ENCODE measurements at regions not wholly inside any gene's neighbourhood (a gene's known extent, or its start where the extent isn't known, plus 50 kb on each side); places are given as distances from the start of the nearest gene placed in this dataset.
"Not testable (repeated sequence)": the region's sequence is repeated elsewhere in the genome, so short reads cannot be mapped to it uniquely, and the experiment has no call there.

DNA sequence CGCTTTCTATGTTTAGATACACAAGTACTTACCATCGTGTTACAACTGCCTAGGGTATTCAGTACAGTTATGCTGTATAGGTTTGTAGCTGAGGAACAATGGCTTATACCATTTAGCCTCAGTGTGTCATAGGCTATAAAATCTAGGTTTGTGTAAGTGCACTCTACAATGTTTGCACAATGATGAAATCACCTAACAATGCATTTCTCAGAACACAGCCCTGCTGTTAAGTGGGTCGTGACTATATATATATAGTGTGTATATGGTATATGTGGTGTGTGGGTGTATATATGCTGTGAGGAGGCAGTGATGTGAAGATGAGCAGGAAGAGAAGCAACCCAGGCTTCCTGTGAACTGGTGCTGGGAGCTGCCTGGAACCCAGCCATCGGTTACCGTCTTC, 65.6 kb upstream of the MKI67 start:
- Histone ChIP-seq H3K9me3 (ENCODE audit: low read length) (no peaks in the 10 kb centered on the region), H3K27me3 (ENCODE audit: insufficient read depth, low read depth, low read length) (no peaks in the 10 kb centered on the region), H3F3A (ENCODE audit: insufficient read depth, low read length, poor library complexity, severe bottlenecking) (no peaks in the 10 kb centered on the region), H4K20me1 (ENCODE audit: insufficient read depth) (no peaks in the 10 kb centered on the region), H3K27ac (ENCODE audit: low read length) (no peak overlapping the region), H3K4me2 (ENCODE audit: low read length) (no peak overlapping the region), H3K4me3 (ENCODE audit: low read length) (no peak overlapping the region), H3K36me3 (ENCODE audit: insufficient read depth, low read length) (no peaks in the 10 kb centered on the region), H3K79me2 (replicated peaks; ENCODE audit: insufficient read depth, low read length) (no peaks in the 10 kb centered on the region), H2AFZ (ENCODE audit: low read depth, low read length) (no peak overlapping the region), H3K9me2 (ENCODE audit: insufficient read depth, low read length) (no peaks in the 10 kb centered on the region), H3K9ac (ENCODE audit: low read length) (no peak overlapping the region)
- TF ChIP-seq CTCF (IDR thresholded peaks at IDR 0.05; ENCODE audit: poor library complexity, severe bottlenecking) (no peak), MXI1 (conservative IDR thresholded peaks at IDR 0.05; ENCODE audit: poor library complexity, severe bottlenecking) (no peak), TAF1 (IDR thresholded peaks at IDR 0.05; ENCODE audit: low read depth) (no peak), RAD21 (conservative IDR thresholded peaks at IDR 0.05) (no peak), POLR2AphosphoS5 (IDR thresholded peaks at IDR 0.05) (no peak), SMC3 (conservative IDR thresholded peaks at IDR 0.05; ENCODE audit: poor library complexity) (no peak), EP300 (conservative IDR thresholded peaks at IDR 0.05; ENCODE audit: poor library complexity, severe bottlenecking) (no peak)
- TF ChIP-seq, protein P1, sequence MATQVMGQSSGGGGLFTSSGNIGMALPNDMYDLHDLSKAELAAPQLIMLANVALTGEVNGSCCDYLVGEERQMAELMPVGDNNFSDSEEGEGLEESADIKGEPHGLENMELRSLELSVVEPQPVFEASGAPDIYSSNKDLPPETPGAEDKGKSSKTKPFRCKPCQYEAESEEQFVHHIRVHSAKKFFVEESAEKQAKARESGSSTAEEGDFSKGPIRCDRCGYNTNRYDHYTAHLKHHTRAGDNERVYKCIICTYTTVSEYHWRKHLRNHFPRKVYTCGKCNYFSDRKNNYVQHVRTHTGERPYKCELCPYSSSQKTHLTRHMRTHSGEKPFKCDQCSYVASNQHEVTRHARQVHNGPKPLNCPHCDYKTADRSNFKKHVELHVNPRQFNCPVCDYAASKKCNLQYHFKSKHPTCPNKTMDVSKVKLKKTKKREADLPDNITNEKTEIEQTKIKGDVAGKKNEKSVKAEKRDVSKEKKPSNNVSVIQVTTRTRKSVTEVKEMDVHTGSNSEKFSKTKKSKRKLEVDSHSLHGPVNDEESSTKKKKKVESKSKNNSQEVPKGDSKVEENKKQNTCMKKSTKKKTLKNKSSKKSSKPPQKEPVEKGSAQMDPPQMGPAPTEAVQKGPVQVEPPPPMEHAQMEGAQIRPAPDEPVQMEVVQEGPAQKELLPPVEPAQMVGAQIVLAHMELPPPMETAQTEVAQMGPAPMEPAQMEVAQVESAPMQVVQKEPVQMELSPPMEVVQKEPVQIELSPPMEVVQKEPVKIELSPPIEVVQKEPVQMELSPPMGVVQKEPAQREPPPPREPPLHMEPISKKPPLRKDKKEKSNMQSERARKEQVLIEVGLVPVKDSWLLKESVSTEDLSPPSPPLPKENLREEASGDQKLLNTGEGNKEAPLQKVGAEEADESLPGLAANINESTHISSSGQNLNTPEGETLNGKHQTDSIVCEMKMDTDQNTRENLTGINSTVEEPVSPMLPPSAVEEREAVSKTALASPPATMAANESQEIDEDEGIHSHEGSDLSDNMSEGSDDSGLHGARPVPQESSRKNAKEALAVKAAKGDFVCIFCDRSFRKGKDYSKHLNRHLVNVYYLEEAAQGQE (IDR thresholded peaks at IDR 0.05; ENCODE audit: borderline replicate concordance) = no peak

- H3K9ac ChIP-seq (ENCODE audit: low read length); H3K9me2 ChIP-seq (ENCODE audit: insufficient read depth, low read length); H3K4me3 ChIP-seq (ENCODE audit: low read length); H3K79me2 ChIP-seq (replicated peaks; ENCODE audit: insufficient read depth, low read length); H4K20me1 ChIP-seq (ENCODE audit: insufficient read depth); H3F3A ChIP-seq (ENCODE audit: insufficient read depth, low read length, poor library complexity, severe bottlenecking); H3K4me2 ChIP-seq (ENCODE audit: low read length); H3K27me3 ChIP-seq (ENCODE audit: insufficient read depth, low read depth, low read length); H2AFZ ChIP-seq (ENCODE audit: low read depth, low read length); H3K36me3 ChIP-seq (ENCODE audit: insufficient read depth, low read length); H3K27ac ChIP-seq (ENCODE audit: low read length); H3K9me3 ChIP-seq (ENCODE audit: low read length): not testable (repeated sequence)
Measured at GRCh38 chr10:128201826-128202225, 75.6 kb upstream of the MKI67 start.

- Histone ChIP-seq H3K36me3 (ENCODE audit: insufficient read depth, low read length) (no peaks in the 10 kb centered on the region), H3K4me3 (ENCODE audit: low read length) (no peak overlapping the region), H2AFZ (ENCODE audit: low read depth, low read length) (no peak overlapping the region), H3K27me3 (ENCODE audit: insufficient read depth, low read depth, low read length) (no peaks in the 10 kb centered on the region), H3K9me3 (ENCODE audit: low read length) (no peaks in the 10 kb centered on the region), H3K9ac (ENCODE audit: low read length) (no peak overlapping the region), H3K27ac (ENCODE audit: low read length) (no peak overlapping the region), H3K9me2 (ENCODE audit: insufficient read depth, low read length) (no peaks in the 10 kb centered on the region), H3K4me2 (ENCODE audit: low read length) (no peak overlapping the region), H4K20me1 (ENCODE audit: insufficient read depth) (no peaks in the 10 kb centered on the region), H3F3A (ENCODE audit: insufficient read depth, low read length, poor library complexity, severe bottlenecking) (no peaks in the 10 kb centered on the region), H3K79me2 (replicated peaks; ENCODE audit: insufficient read depth, low read length) (no peaks in the 10 kb centered on the region)
- TF ChIP-seq, protein P1 (IDR thresholded peaks at IDR 0.05; ENCODE audit: borderline replicate concordance) = no peak
- no peak for TF ChIP-seq EP300 (conservative IDR thresholded peaks at IDR 0.05; ENCODE audit: poor library complexity, severe bottlenecking)
- TF ChIP-seq EZH2 (IDR thresholded peaks at IDR 0.05; ENCODE audit: borderline replicate concordance, insufficient read depth, low read length, poor library complexity, severe bottlenecking) = no peak
- TF ChIP-seq CTCF (IDR thresholded peaks at IDR 0.05; ENCODE audit: poor library complexity, severe bottlenecking) = no peak
- no peak for TF ChIP-seq SMC3 (conservative IDR thresholded peaks at IDR 0.05; ENCODE audit: poor library complexity)
- TF ChIP-seq RAD21 (conservative IDR thresholded peaks at IDR 0.05) = no peak
- TF ChIP-seq POLR2AphosphoS5 (IDR thresholded peaks at IDR 0.05) = no peak
- TF ChIP-seq MXI1 (conservative IDR thresholded peaks at IDR 0.05; ENCODE audit: poor library complexity, severe bottlenecking) = no peak
- no peak for TF ChIP-seq TAF1 (IDR thresholded peaks at IDR 0.05; ENCODE audit: low read depth)
Measured at GRCh38 chr10:128203028-128203427, 76.8 kb upstream of the MKI67 start.
